Astrocyte of the spinal cord (primary cell): ENCODE measurements at regions not wholly inside any gene's neighbourhood (a gene's known extent, or its start where the extent isn't known, plus 50 kb on each side); places are given as distances from the start of the nearest gene placed in this dataset.
A peak's percentile ranks its signal among the peaks of the same experiment; 100 is the strongest.
"Not testable (repeated sequence)": the region's sequence is repeated elsewhere in the genome, so short reads cannot be mapped to it uniquely, and the experiment has no call there.

ENCODE experiments used
- DNase-seq: peaks from one replicate; pipeline ENCODE4 v3.0.0; 2011; ENCODE audit warnings: low read depth, low spot score
- H3K4me3 ChIP-seq: 2 replicates; pipeline ENCODE4 v1.5.1; 2011; ENCODE audit warnings: low read depth, mild to moderate bottlenecking, low read length, moderate library complexity
- in situ Hi-C: cut with HindIII; loops from 2 replicates; pipeline ENCODE4 v1.10.0; 2017; ENCODE audit warnings: low sequenced_read_pairs
- TF ChIP-seq, protein P1 (sequence below): IDR thresholded peaks from 2 replicates; pipeline ENCODE4 v1.5.1; 2012; ENCODE audit warnings: low read depth, mild to moderate bottlenecking, low read length, inconsistent platforms

DNA sequence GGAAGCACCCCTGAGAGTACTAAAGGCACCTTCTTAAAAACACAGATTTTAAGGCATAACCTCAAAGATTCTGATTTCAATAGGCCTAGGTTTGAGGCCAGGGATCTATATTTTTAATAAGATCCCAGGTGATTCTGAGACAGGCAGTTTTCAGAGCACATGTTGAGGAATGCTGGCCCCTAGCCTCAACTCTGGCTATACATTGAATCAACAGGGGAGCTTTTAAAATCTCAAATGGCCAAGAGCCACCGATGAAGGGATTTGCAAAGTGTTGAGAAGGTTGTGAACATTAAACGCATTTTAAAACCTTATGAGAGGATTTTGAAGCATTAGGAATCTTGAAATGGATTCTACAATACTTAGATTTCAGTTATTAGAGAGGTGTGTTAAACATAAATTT, 268.8 kb upstream of the ARHGEF26 start:
- no peak for DNase-seq
- TF ChIP-seq, protein P1, sequence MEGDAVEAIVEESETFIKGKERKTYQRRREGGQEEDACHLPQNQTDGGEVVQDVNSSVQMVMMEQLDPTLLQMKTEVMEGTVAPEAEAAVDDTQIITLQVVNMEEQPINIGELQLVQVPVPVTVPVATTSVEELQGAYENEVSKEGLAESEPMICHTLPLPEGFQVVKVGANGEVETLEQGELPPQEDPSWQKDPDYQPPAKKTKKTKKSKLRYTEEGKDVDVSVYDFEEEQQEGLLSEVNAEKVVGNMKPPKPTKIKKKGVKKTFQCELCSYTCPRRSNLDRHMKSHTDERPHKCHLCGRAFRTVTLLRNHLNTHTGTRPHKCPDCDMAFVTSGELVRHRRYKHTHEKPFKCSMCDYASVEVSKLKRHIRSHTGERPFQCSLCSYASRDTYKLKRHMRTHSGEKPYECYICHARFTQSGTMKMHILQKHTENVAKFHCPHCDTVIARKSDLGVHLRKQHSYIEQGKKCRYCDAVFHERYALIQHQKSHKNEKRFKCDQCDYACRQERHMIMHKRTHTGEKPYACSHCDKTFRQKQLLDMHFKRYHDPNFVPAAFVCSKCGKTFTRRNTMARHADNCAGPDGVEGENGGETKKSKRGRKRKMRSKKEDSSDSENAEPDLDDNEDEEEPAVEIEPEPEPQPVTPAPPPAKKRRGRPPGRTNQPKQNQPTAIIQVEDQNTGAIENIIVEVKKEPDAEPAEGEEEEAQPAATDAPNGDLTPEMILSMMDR, result no peak
- no peak overlapping the region for H3K4me3 ChIP-seq
- in situ Hi-C loops, result no loop called here

DNA sequence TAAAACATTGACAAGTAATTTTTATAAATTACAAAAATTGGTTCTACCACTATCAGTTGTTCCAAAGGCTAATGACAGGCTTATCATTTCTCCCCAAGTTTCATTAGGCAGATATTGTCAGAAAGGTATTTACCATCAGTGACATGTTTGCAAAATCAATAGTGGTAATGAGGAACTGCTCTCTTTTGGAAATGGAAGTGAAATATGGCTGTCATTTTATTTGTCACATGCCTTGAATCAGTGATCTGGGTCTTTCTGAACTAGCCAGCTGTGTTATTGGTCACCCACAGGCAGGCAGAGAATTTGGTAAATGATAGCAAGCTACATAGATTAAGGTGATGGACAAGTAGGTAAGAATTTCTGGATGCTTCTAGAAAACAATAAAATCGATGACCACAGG, 268.0 kb upstream of the ARHGEF26 start:
- in situ Hi-C loops, result no loop called here
- TF ChIP-seq, protein P1, result no peak
- H3K4me3 ChIP-seq, result no peak overlapping the region
- DNase-seq, result no peak

DNA sequence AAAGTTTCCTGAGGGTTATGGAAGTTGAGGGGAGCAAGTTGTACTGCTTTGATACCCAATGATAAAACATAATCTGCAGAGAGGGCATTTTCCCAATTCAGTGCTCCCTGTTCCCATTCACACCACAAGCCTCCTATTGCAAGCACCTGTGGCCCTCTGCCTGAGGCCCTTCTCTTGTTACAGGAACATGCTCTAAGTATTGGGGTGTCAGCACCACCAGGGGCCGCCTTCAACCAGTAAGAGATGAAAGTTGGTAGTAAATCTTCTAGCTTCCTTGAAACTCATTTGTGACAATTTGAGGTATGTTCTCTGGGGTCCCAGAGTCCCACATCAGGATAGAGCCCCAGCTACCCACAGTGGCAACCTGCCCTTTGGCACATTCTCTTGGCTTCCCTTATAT, 265.4 kb upstream of the ARHGEF26 start:
- in situ Hi-C loops, result no loop called here
- TF ChIP-seq, protein P1, result no peak
- DNase-seq, result no peak
- no peak overlapping the region for H3K4me3 ChIP-seq

DNA sequence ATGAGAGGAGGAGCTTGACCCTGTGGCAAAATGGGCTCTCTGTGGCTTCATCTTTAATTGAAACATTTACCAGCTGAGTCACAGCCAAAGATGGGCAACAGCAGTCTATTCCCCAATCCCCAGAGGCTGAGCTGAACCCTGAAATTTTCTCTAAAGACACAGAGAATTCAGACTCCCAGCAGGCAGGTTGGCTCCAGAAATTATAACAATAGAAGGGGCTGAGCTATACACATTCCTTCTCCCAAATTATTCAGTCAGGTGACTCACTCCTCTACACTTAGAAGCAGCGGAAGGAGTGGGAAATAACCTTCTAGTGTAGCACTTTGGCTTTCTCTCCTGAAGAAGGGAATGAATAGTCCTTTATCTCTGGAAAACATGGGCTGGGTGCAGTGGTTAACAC, 264.3 kb upstream of the ARHGEF26 start:
- TF ChIP-seq, protein P1, result no peak
- in situ Hi-C loops, result no loop called here
- peak; percentile 6 for DNase-seq
- H3K4me3 ChIP-seq, result no peak overlapping the region

DNA sequence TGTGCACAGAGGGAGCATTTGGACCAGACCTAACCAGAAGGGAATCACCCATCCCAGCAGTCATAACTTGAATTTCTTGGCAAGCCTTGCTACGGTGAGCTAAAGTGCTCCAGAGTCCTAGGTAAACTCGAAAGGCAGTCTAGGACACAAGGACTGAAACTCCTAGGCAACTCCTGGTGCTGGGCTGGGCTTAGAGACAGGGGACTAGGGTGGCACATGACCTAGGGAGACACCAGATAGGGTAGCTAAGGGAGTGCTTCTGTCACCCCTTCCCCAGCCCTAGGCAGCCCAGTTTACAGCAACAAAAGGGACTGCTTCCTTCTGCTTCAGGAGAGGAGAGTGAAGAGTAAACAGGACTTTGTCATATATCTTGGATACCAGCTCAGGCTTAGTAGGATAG, 256.4 kb upstream of the ARHGEF26 start:
- TF ChIP-seq, protein P1, result no peak
- H3K4me3 ChIP-seq, result no peak overlapping the region
- DNase-seq, result no peak
- in situ Hi-C loops, result no loop called here

DNA sequence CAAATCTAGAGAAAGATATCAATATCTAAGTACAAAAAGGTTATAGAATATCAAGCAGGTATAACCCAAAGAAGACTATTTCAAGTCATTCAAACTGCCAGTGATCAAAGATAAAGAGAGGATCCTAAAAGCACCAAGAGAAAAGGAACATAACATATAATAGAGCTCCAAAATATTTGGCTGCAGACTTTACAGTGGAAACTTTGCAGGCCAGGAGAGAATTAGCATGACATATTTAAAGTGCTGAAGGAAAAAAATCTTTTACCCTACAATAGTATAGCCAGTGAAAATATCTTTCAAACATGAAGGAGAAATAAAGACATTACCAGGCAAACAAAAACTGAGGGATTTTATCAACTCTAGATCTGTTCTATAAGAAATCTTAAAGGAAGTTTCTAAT, 254.3 kb upstream of the ARHGEF26 start:
- no peak overlapping the region for H3K4me3 ChIP-seq
- TF ChIP-seq, protein P1, result no peak
- in situ Hi-C loops, result no loop called here
- no peak for DNase-seq

DNA sequence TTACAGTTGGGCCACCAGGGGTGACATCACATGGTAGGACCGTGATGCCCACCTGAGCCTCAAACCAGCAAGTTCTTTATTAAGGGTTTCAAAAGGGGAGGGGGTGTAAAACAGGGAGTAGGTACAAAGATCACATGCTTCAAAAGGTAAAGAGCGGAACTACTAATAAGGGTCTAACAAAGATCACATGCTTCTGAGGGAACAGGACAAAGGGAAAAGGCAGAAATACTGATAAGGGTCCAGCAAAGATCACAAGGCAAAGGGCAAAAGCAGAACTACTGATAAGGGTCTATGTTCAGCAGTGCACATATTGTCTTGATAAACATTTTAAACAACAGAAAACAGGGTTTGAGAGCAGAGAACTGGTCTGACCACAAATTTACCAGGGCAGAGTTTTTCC, 246.8 kb upstream of the ARHGEF26 start:
- in situ Hi-C loops, result not testable (repeated sequence)

More for the DNA sequence above, 246.8 kb upstream of the ARHGEF26 start:
- DNase-seq, H3K4me3 ChIP-seq: not testable (repeated sequence)
